ENCODE measurements at regions not wholly inside any gene's neighbourhood (a gene's known extent, or its start where the extent isn't known, plus 50 kb on each side); places are given as distances from the start of the nearest gene placed in this dataset.
"Not testable (repeated sequence)": the region's sequence is repeated elsewhere in the genome, so short reads cannot be mapped to it uniquely, and the experiment has no call there.

DNA sequence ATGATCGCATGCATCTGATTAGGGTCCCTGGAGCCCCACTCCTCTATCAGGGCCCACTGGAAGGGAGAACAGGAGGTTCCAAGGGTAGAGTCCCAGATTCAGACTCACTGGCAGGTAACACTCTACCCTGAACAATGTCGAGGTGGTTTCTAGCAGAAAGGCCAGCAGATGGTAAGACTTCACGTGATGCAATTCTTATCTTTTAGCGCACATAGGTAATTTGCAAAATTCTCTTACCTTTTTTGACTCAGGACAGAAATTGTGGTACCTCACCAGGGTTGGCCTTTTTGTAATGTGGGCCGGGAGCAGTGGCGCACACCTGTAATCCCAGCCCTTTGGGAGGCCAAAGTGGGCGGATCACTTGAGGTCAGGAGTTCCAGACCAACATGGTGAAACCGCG lies 228.1 kb upstream of the JARID2 start:
- H3K9ac ChIP-seq (ENCODE audit: insufficient read depth, low read length): no peak overlapping the region
- H3K79me2 ChIP-seq (ENCODE audit: control insufficient read depth, insufficient read depth, low read length): no peaks in the 10 kb centered on the region
- H2AFZ ChIP-seq (ENCODE audit: low read length): no peak overlapping the region
- no peak overlapping the region for H3K27ac ChIP-seq (ENCODE audit: insufficient read depth, low read length)
- no peaks in the 10 kb centered on the region for H3K9me3 ChIP-seq (ENCODE audit: control insufficient read depth, insufficient read depth, low read depth, low read length)
- peak overlapping the region; percentile 15 for H3K4me2 ChIP-seq (ENCODE audit: extremely low read depth, insufficient read depth, low read length)
- H3K27me3 ChIP-seq (ENCODE audit: control insufficient read depth, insufficient read depth, low read length): peaks cover 2% of the 10 kb centered on the region
- H4K20me1 ChIP-seq (ENCODE audit: control insufficient read depth, extremely low read depth, insufficient read depth, low read length): no peaks in the 10 kb centered on the region
- no peak for DNase-seq (ENCODE audit: low read depth in 2 of 2)
- no peak for TF ChIP-seq EZH2 (IDR thresholded peaks at IDR 0.05; ENCODE audit: low read length, missing control alignments)
- TF ChIP-seq CTCF (conservative IDR thresholded peaks at IDR 0.05 in 1 of 2, IDR thresholded peaks at IDR 0.05 in 1 of 2; ENCODE audit: low read depth in 1 of 2, low read length in 2 of 2): no peak
- H3K4me1 ChIP-seq (ENCODE audit: control insufficient read depth, extremely low read depth, insufficient read depth, low read length): no peaks in the 10 kb centered on the region
- no peak overlapping the region for H3K4me3 ChIP-seq (replicated peaks in 1 of 4; ENCODE audit: control extremely low read depth in 1 of 4, insufficient read depth in 1 of 4, low read depth in 3 of 4, low read length in 4 of 4)
- H3K36me3 ChIP-seq (ENCODE audit: control insufficient read depth, insufficient read depth, low read length): no peaks in the 10 kb centered on the region

DNA sequence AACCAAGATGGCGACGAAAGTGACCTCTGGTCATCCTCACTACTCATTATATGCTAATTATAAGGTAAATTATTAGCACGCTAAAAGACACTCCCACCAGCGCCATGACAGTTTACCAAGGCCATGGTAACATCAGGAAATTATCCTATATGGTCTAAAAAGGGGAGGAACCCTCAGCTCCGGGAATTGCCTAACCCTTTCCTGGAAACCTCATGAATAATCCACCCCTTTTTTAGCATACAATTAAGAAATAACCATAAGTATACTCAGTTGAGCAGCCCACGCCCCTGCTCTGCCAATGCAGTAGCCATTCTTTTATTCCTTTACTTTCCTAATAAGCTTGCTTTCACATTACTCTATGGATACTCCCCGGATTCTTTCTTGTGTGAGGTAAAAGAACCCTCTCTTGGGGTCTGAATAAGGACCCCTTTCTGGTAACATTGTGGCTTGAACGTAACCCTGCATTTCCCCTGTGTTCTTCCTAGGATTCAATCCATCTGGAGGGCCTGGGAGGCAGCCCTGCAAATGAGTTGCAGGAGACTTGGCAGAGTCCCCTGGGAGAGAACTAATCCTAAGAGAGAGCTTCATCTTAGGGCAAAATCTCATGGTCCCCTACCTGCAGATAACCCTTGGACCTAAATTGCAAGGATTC lies 225.6 kb upstream of the JARID2 start:
- Histone ChIP-seq H2AFZ (ENCODE audit: low read length) (no peak overlapping the region), H3K79me2 (ENCODE audit: control insufficient read depth, insufficient read depth, low read length) (no peaks in the 10 kb centered on the region), H4K20me1 (ENCODE audit: control insufficient read depth, extremely low read depth, insufficient read depth, low read length) (no peaks in the 10 kb centered on the region), H3K4me3 (replicated peaks in 1 of 4; ENCODE audit: control extremely low read depth in 1 of 4, insufficient read depth in 1 of 4, low read depth in 3 of 4, low read length in 4 of 4) (no peak overlapping the region), H3K4me2 (ENCODE audit: extremely low read depth, insufficient read depth, low read length) (no peak overlapping the region), H3K36me3 (ENCODE audit: control insufficient read depth, insufficient read depth, low read length) (no peaks in the 10 kb centered on the region), H3K9me3 (ENCODE audit: control insufficient read depth, insufficient read depth, low read depth, low read length) (no peaks in the 10 kb centered on the region), H3K27ac (ENCODE audit: insufficient read depth, low read length) (no peak overlapping the region), H3K27me3 (ENCODE audit: control insufficient read depth, insufficient read depth, low read length) (peaks cover 2% of the 10 kb centered on the region), H3K4me1 (ENCODE audit: control insufficient read depth, extremely low read depth, insufficient read depth, low read length) (no peaks in the 10 kb centered on the region), H3K9ac (ENCODE audit: insufficient read depth, low read length) (no peak overlapping the region)
- TF ChIP-seq EZH2 (IDR thresholded peaks at IDR 0.05; ENCODE audit: low read length, missing control alignments) (no peak), CTCF (conservative IDR thresholded peaks at IDR 0.05 in 1 of 2, IDR thresholded peaks at IDR 0.05 in 1 of 2; ENCODE audit: low read depth in 1 of 2, low read length in 2 of 2) (no peak)
- DNase-seq (ENCODE audit: low read depth in 2 of 2): no peak

- Histone ChIP-seq H3K27me3 (ENCODE audit: control insufficient read depth, insufficient read depth, low read length) (peaks cover 2% of the 10 kb centered on the region), H3K4me3 (replicated peaks in 1 of 4; ENCODE audit: control extremely low read depth in 1 of 4, insufficient read depth in 1 of 4, low read depth in 3 of 4, low read length in 4 of 4) (no peak overlapping the region), H4K20me1 (ENCODE audit: control insufficient read depth, extremely low read depth, insufficient read depth, low read length) (no peaks in the 10 kb centered on the region), H3K9ac (ENCODE audit: insufficient read depth, low read length) (no peak overlapping the region), H3K36me3 (ENCODE audit: control insufficient read depth, insufficient read depth, low read length) (no peaks in the 10 kb centered on the region), H3K79me2 (ENCODE audit: control insufficient read depth, insufficient read depth, low read length) (no peaks in the 10 kb centered on the region), H3K27ac (ENCODE audit: insufficient read depth, low read length) (no peak overlapping the region), H3K4me1 (ENCODE audit: control insufficient read depth, extremely low read depth, insufficient read depth, low read length) (no peaks in the 10 kb centered on the region), H3K9me3 (ENCODE audit: control insufficient read depth, insufficient read depth, low read depth, low read length) (no peaks in the 10 kb centered on the region), H2AFZ (ENCODE audit: low read length) (no peak overlapping the region), H3K4me2 (ENCODE audit: extremely low read depth, insufficient read depth, low read length) (no peak overlapping the region)
- TF ChIP-seq CTCF (conservative IDR thresholded peaks at IDR 0.05 in 1 of 2, IDR thresholded peaks at IDR 0.05 in 1 of 2; ENCODE audit: low read depth in 1 of 2, low read length in 2 of 2): no peak
- TF ChIP-seq EZH2 (IDR thresholded peaks at IDR 0.05; ENCODE audit: low read length, missing control alignments): no peak
- no peak for DNase-seq (ENCODE audit: low read depth in 2 of 2)
These were observed 224.8 kb upstream of the JARID2 start for GRCh38 chr6:15021074-15021473.

DNA sequence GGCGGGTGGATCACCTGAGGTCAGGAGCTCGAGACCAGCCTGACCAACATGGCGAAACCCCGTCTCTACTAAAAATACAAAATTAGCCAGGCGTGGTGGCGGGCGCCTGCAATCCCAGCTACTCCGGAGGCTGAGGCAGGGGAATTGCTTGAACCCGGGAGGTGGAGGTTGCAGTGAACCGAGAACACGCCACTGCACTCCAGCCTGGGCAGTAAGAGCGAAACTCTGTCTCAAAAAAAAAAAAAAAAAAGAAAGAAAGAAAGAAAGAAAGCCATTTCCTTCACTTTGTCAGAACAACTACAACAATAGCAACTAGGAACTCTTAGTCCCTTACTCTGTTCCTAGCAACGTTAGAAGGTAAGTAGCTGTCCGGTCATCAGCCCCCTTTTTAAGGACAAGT lies 222.9 kb upstream of the JARID2 start:
- H3K36me3 ChIP-seq (ENCODE audit: control insufficient read depth, insufficient read depth, low read length); H3K27ac ChIP-seq (ENCODE audit: insufficient read depth, low read length); H3K4me2 ChIP-seq (ENCODE audit: extremely low read depth, insufficient read depth, low read length); H3K27me3 ChIP-seq (ENCODE audit: control insufficient read depth, insufficient read depth, low read length); H3K4me3 ChIP-seq (replicated peaks in 1 of 4; ENCODE audit: control extremely low read depth in 1 of 4, insufficient read depth in 1 of 4, low read depth in 3 of 4, low read length in 4 of 4); H3K9ac ChIP-seq (ENCODE audit: insufficient read depth, low read length); DNase-seq (ENCODE audit: low read depth in 2 of 2); H3K9me3 ChIP-seq (ENCODE audit: control insufficient read depth, insufficient read depth, low read depth, low read length); H2AFZ ChIP-seq (ENCODE audit: low read length); H3K4me1 ChIP-seq (ENCODE audit: control insufficient read depth, extremely low read depth, insufficient read depth, low read length); H3K79me2 ChIP-seq (ENCODE audit: control insufficient read depth, insufficient read depth, low read length); H4K20me1 ChIP-seq (ENCODE audit: control insufficient read depth, extremely low read depth, insufficient read depth, low read length): not testable (repeated sequence)
